ENCODE measurements at regions not wholly inside any gene's neighbourhood (a gene's known extent, or its start where the extent isn't known, plus 50 kb on each side); places are given as distances from the start of the nearest gene placed in this dataset.

GRCh38 chr11:105211806-105212554 is 72.4 kb upstream of the CARD18 start:
- TF ChIP-seq CTCF (conservative IDR thresholded peaks at IDR 0.05 in 1 of 2, IDR thresholded peaks at IDR 0.05 in 1 of 2; ENCODE audit: extremely low read depth in 1 of 2, insufficient read depth in 1 of 2, low read depth in 1 of 2, low read length in 2 of 2): no peak
- no peak for TF ChIP-seq EZH2 (IDR thresholded peaks at IDR 0.05; ENCODE audit: borderline replicate concordance, low read length)

Data from mammary epithelial cell (primary cell).